ENCODE measurements at regions not wholly inside any gene's neighbourhood (a gene's known extent, or its start where the extent isn't known, plus 50 kb on each side); places are given as distances from the start of the nearest gene placed in this dataset.

GRCh38 chr4:170716868-170717267, 627.1 kb upstream of the AADAT start:
- FAIRE-seq (no peak), DNase-seq (ENCODE audit: extremely low read depth in 1 of 4, low spot score in 3 of 4) (no peak), ATAC-seq (no peak)
- Histone ChIP-seq H3K9ac (ENCODE audit: insufficient read depth in 1 of 2, low read depth in 2 of 2, low read length in 2 of 2) (no peak overlapping the region), H3K27ac (ENCODE audit: extremely low read depth, low read depth, low read length) (no peak overlapping the region), H4K20me1 (replicated peaks; ENCODE audit: control insufficient read depth, insufficient read depth, low read length) (no peaks in the 10 kb centered on the region), H3K27me3 (ENCODE audit: control insufficient read depth in 2 of 2, insufficient read depth in 2 of 2, low read length in 2 of 2) (no peaks in the 10 kb centered on the region), H3K79me2 (ENCODE audit: control insufficient read depth, insufficient read depth, low read length) (no peaks in the 10 kb centered on the region), H3K36me3 (ENCODE audit: control insufficient read depth, insufficient read depth, low read length) (no peaks in the 10 kb centered on the region), H3K4me1 (replicated peaks in 1 of 2; ENCODE audit: control insufficient read depth in 2 of 2, insufficient read depth in 2 of 2, low read length in 2 of 2) (no peaks in the 10 kb centered on the region), H3K4me3 (no peak overlapping the region), H2AFZ (ENCODE audit: low read depth, low read length) (no peak overlapping the region), H3K4me2 (ENCODE audit: insufficient read depth, low read length) (no peak overlapping the region), H3K9me3 (replicated peaks; ENCODE audit: control insufficient read depth, insufficient read depth, low read depth, low read length) (0 out of 2 replicates have a peak, but pooled peaks cover 2% of the 10 kb centered on the region), H3K9me1 (ENCODE audit: control insufficient read depth, insufficient read depth, low read length) (no peaks in the 10 kb centered on the region)
- in situ Hi-C loops (cut with MboI) (no loop called here), intact Hi-C loops (cut with micrococcal nuclease) (no loop called here)
- ChIA-PET CTCF (ENCODE audit: low intra/inter-chr PET ratio) (no interaction called here), POLR2A (no interaction called here)
- 6% methylated on average over 1 of the region's 1 CpG for WGBS (ENCODE audit: insufficient coverage, low coverage, missing lambda C conversion rate)
- BruUV-seq (replicated peaks): no TSS peak
- TF ChIP-seq ETS2 (tag; IDR thresholded peaks at IDR 0.05; ENCODE audit: borderline replicate concordance, poor library complexity, severe bottlenecking): no peak
- no peak for TF ChIP-seq MAFK (IDR thresholded peaks at IDR 0.05; ENCODE audit: low read length)
- no peak for TF ChIP-seq ZNF239 (CRISPR knock-in tag; IDR thresholded peaks at IDR 0.05)
- TF ChIP-seq TBP (optimal IDR thresholded peaks at IDR 0.05; ENCODE audit: low read depth, low read length): no peak
- TF ChIP-seq FOS (IDR thresholded peaks at IDR 0.05; ENCODE audit: extremely low read depth, insufficient read length): no peak
- TF ChIP-seq, protein P1, sequence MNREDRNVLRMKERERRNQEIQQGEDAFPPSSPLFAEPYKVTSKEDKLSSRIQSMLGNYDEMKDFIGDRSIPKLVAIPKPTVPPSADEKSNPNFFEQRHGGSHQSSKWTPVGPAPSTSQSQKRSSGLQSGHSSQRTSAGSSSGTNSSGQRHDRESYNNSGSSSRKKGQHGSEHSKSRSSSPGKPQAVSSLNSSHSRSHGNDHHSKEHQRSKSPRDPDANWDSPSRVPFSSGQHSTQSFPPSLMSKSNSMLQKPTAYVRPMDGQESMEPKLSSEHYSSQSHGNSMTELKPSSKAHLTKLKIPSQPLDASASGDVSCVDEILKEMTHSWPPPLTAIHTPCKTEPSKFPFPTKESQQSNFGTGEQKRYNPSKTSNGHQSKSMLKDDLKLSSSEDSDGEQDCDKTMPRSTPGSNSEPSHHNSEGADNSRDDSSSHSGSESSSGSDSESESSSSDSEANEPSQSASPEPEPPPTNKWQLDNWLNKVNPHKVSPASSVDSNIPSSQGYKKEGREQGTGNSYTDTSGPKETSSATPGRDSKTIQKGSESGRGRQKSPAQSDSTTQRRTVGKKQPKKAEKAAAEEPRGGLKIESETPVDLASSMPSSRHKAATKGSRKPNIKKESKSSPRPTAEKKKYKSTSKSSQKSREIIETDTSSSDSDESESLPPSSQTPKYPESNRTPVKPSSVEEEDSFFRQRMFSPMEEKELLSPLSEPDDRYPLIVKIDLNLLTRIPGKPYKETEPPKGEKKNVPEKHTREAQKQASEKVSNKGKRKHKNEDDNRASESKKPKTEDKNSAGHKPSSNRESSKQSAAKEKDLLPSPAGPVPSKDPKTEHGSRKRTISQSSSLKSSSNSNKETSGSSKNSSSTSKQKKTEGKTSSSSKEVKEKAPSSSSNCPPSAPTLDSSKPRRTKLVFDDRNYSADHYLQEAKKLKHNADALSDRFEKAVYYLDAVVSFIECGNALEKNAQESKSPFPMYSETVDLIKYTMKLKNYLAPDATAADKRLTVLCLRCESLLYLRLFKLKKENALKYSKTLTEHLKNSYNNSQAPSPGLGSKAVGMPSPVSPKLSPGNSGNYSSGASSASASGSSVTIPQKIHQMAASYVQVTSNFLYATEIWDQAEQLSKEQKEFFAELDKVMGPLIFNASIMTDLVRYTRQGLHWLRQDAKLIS (CRISPR knock-in tag; IDR thresholded peaks at IDR 0.05): no peak
- no peak for TF ChIP-seq HDGF (IDR thresholded peaks at IDR 0.05)
- TF ChIP-seq PHTF2 (CRISPR knock-in tag; IDR thresholded peaks at IDR 0.05): no peak
- no peak for TF ChIP-seq NR4A1 (CRISPR knock-in tag; IDR thresholded peaks at IDR 0.05)
- TF ChIP-seq NR4A1 (tag; IDR thresholded peaks at IDR 0.05): no peak
- TF ChIP-seq ZNF282 (CRISPR knock-in tag; IDR thresholded peaks at IDR 0.05): no peak

Measured in K562 (cell line).